ENCODE measurements at regions not wholly inside any gene's neighbourhood (a gene's known extent, or its start where the extent isn't known, plus 50 kb on each side); places are given as distances from the start of the nearest gene placed in this dataset.

DNA sequence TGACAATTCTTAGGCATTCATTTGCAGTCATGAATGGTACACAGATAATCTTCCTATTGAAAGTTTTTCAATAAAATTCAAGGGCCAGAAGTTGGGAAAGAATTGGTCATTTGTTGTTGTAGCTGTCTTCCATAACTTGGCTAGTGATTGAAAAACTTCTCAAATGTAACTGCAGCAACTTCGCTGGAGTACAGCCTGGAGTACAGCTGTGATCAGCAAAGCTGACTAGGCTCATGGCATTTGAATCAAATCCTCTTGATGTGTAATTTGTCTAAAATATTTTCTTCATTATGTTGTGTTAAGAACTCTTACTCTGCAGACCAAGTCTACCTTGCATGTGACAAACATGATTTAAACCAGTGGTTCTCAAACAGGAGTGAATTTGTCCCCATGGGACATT lies 226.5 kb upstream of the STEAP1 start:
- TF ChIP-seq EZH2 (IDR thresholded peaks at IDR 0.05; ENCODE audit: insufficient read depth, poor library complexity, severe bottlenecking) (no peak), EZH2phosphoT487 (IDR thresholded peaks at IDR 0.05; ENCODE audit: insufficient read depth, low read depth) (no peak)

All from GM23248 (cell line).